ENCODE measurements at regions not wholly inside any gene's neighbourhood (a gene's known extent, or its start where the extent isn't known, plus 50 kb on each side); places are given as distances from the start of the nearest gene placed in this dataset.

DNA sequence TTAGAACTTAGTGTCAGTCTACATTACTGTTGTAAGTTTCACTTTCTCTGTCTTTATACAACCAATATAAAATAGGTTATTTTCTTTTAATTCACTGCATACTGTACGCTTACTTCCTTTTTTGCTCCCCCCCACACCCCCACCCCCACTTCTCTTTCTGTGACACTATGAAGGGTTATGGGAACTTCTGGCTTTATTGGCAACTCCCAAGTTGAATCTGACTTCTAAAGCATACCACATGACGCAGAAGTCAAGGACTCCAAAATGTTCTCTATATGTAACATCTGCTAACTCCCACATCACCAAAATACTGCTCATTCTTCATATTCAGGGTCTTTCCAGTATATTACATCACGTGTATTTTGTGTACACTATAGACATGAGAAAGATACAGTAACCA is 81.2 kb upstream of the ATXN7L3B start:
- H3K36me3 ChIP-seq: no peaks in the 10 kb centered on the region
- 80 to 85% methylated on average over 3 of the region's 3 CpGs for WGBS, 2 donors

GRCh38 chr12:74468401-74468800 is 69.2 kb upstream of the ATXN7L3B start:
- no peak for ATAC-seq (ENCODE audit: low FRiP score in 2 of 2)
- no peak for TF ChIP-seq POLR2A (IDR thresholded peaks at IDR 0.05)
- TF ChIP-seq EP300 (IDR thresholded peaks at IDR 0.05): no peak
- TF ChIP-seq POLR2AphosphoS5 (IDR thresholded peaks at IDR 0.05): no peak
- no peak for TF ChIP-seq CTCF (IDR thresholded peaks at IDR 0.05)

More for the DNA sequence above, 81.2 kb upstream of the ATXN7L3B start:
- Histone ChIP-seq H3K27me3 (no peaks in the 10 kb centered on the region), H3K9me3 (no peaks in the 10 kb centered on the region), H3K27ac (no peak overlapping the region), H3K4me1 (no peaks in the 10 kb centered on the region), H3K4me3 (no peak overlapping the region)
- no peak for TF ChIP-seq POLR2A (IDR thresholded peaks at IDR 0.05)
- TF ChIP-seq EP300 (IDR thresholded peaks at IDR 0.05): no peak
- TF ChIP-seq CTCF (IDR thresholded peaks at IDR 0.05): no peak
- no peak for TF ChIP-seq POLR2AphosphoS5 (IDR thresholded peaks at IDR 0.05)
- DNase-seq: no peak
- ATAC-seq (ENCODE audit: low FRiP score in 2 of 2): no peak

GRCh38 chr12:74476234-74476633 is 61.4 kb upstream of the ATXN7L3B start:
- TF ChIP-seq CTCF (IDR thresholded peaks at IDR 0.05): no peak
- TF ChIP-seq POLR2A (IDR thresholded peaks at IDR 0.05): no peak
- no peak for TF ChIP-seq EP300 (IDR thresholded peaks at IDR 0.05)
- no peak for TF ChIP-seq POLR2AphosphoS5 (IDR thresholded peaks at IDR 0.05)
- no peaks in the 10 kb centered on the region for H3K36me3 ChIP-seq
- no peak for DNase-seq
- H3K27me3 ChIP-seq: no peaks in the 10 kb centered on the region
- no peaks in the 10 kb centered on the region for H3K4me1 ChIP-seq
- 86 to 87% methylated on average over 1 of the region's 1 CpG for WGBS, 2 donors
- no peak overlapping the region for H3K4me3 ChIP-seq
- ATAC-seq (ENCODE audit: low FRiP score in 2 of 2): no peak
- H3K27ac ChIP-seq: no peak overlapping the region
- no peaks in the 10 kb centered on the region for H3K9me3 ChIP-seq

More at GRCh38 chr12:74468401-74468800, 69.2 kb upstream of the ATXN7L3B start:
- Histone ChIP-seq H3K9me3 (no peaks in the 10 kb centered on the region), H3K27me3 (no peaks in the 10 kb centered on the region), H3K4me3 (no peak overlapping the region), H3K36me3 (no peaks in the 10 kb centered on the region), H3K27ac (no peak overlapping the region), H3K4me1 (no peaks in the 10 kb centered on the region)
- 81 to 83% methylated on average over 4 of the region's 4 CpGs for WGBS, 2 donors
- no peak for DNase-seq

DNA sequence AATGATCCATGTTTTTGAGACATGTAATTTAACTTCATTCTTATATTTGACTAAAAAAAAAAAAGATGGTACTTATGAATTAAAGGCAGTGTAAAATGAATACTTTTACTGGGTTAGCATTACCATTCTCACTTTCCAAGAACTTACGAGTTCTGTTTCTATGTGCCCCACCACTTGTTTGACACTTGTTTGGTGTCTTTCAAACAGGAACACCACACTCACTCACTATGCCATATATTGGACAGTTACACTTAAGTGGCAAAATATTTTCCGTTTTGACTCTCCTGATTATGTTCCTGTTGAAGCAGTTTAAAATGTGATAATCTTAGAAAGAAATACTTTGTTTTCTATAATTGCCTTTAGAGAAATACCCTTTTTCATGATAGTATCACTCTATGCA is 56.6 kb upstream of the ATXN7L3B start:
- no peak for ATAC-seq (ENCODE audit: low FRiP score in 2 of 2)
- no peak for TF ChIP-seq CTCF (IDR thresholded peaks at IDR 0.05)
- TF ChIP-seq POLR2AphosphoS5 (IDR thresholded peaks at IDR 0.05): no peak
- no peak for TF ChIP-seq EP300 (IDR thresholded peaks at IDR 0.05)
- no peak for TF ChIP-seq POLR2A (IDR thresholded peaks at IDR 0.05)
- no peak overlapping the region for H3K4me3 ChIP-seq
- H3K9me3 ChIP-seq: no peaks in the 10 kb centered on the region
- no peaks in the 10 kb centered on the region for H3K27me3 ChIP-seq
- no peaks in the 10 kb centered on the region for H3K36me3 ChIP-seq
- H3K4me1 ChIP-seq: no peaks in the 10 kb centered on the region
- WGBS, 2 donors: 69 to 70% methylated on average over 2 of the region's 2 CpGs
- DNase-seq: no peak
- H3K27ac ChIP-seq: no peak overlapping the region

DNA sequence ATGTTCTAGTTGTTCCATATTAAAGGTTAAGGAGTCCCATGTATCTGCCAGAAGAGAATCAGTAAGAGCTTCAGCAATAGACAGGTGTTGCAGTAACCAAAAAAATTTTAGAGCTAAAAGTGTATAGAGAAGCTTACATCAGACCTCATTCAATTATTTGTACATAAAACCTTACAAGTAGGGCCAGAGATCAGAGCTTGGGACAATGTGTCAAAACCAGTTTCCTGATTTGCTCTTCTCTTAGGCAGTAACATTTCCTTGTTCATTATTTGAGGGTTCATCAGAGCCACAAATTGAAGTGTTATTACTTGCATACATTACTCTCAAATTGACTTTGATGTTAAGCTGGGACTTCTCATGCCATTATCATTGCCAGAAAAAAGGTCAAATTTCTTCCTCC is 55.5 kb upstream of the ATXN7L3B start:
- Histone ChIP-seq H3K36me3 (no peaks in the 10 kb centered on the region), H3K4me3 (no peak overlapping the region), H3K4me1 (no peaks in the 10 kb centered on the region), H3K27ac (no peak overlapping the region), H3K27me3 (no peaks in the 10 kb centered on the region), H3K9me3 (no peaks in the 10 kb centered on the region)
- ATAC-seq (ENCODE audit: low FRiP score in 2 of 2): no peak
- no peak for TF ChIP-seq POLR2AphosphoS5 (IDR thresholded peaks at IDR 0.05)
- no peak for TF ChIP-seq POLR2A (IDR thresholded peaks at IDR 0.05)
- no peak for TF ChIP-seq EP300 (IDR thresholded peaks at IDR 0.05)
- no peak for TF ChIP-seq CTCF (IDR thresholded peaks at IDR 0.05)
- no peak for DNase-seq
